ENCODE measurements at regions not wholly inside any gene's neighbourhood (a gene's known extent, or its start where the extent isn't known, plus 50 kb on each side); places are given as distances from the start of the nearest gene placed in this dataset.
"Not testable (repeated sequence)": the region's sequence is repeated elsewhere in the genome, so short reads cannot be mapped to it uniquely, and the experiment has no call there.

- DNase-seq, result not testable (repeated sequence)
These were observed 174.8 kb downstream of the COL12A1 start for GRCh38 chr6:75031102-75031501.

GRCh38 chr6:75029333-75029732 lies 176.5 kb downstream of the COL12A1 start:
- DNase-seq, result no peak

GRCh38 chr6:75025371-75025770 lies 180.5 kb downstream of the COL12A1 start:
- DNase-seq, result no peak

GRCh38 chr6:75024828-75025227 lies 181.0 kb downstream of the COL12A1 start:
- DNase-seq, result no peak

GRCh38 chr6:75023634-75024033 lies 182.2 kb downstream of the COL12A1 start:
- DNase-seq, result peak; percentile 64

GRCh38 chr6:75020971-75021370 lies 184.9 kb downstream of the COL12A1 start:
- DNase-seq, result no peak

DNA sequence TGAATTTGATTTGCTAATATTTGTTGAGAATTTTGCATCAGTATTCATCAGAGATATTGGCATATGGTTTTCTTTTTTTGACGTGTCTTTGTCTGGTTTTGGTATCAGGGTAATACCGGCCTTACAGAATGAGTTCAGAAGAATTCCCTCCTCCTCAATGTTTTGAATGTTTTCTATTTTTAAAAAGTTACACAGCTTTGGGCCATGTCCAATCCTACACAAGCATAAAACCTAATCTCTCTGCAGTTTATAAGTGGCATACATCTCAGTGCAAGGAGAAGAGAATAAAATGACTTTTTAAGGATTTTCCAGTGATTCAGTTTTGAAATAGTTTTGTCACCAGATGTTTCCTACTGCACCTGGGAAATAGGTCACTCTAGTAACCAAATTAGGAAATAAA lies 185.5 kb downstream of the COL12A1 start:
- no peak for DNase-seq

- no peak for DNase-seq
These were observed 193.8 kb downstream of the COL12A1 start for GRCh38 chr6:75012018-75012417.

DNA sequence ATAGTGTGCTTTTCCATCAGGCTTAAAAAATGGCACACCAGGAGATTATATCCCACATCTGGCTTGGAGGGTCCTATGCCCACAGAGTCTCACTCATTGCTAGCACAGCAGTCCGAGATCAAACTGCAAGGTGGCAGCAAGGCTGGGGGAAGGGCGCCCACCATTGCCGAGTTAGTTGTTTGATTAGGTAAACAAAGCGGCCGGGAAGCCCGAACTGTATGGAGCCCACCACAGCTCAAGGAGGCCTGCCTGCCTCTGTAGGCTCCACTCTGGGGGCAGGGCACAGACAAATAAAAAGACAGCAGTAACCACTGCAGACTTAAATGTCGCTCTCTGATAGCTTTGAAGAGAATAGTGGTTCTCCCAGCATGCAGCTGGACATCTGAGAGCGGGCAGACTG lies 201.9 kb downstream of the COL12A1 start:
- DNase-seq, result not testable (repeated sequence)

DNA sequence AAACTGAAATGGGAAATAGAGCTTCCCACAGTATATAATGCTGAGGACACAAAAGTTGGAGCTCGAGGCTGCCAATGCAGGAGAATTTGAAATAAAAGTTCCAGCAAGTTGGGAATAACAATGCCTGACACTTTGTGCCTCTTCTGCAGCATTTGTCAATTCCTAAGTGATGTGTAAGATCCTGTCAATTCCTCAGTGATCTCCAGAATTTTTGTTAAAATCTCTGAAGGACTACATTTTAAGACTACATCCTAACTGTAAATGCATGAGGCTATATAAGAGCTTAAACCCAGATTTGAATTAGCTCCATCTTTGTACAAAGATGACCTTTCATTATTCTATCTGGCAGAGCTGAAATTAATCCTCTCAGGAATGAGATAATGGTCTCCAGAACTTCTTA lies 208.2 kb downstream of the COL12A1 start:
- DNase-seq, result no peak

- DNase-seq, result no peak
These were observed 212.7 kb downstream of the COL12A1 start for GRCh38 chr6:74993136-74993535.

GRCh38 chr6:74991573-74992332 lies 214.1 kb downstream of the COL12A1 start:
- peak; percentile 28 for DNase-seq

DNA sequence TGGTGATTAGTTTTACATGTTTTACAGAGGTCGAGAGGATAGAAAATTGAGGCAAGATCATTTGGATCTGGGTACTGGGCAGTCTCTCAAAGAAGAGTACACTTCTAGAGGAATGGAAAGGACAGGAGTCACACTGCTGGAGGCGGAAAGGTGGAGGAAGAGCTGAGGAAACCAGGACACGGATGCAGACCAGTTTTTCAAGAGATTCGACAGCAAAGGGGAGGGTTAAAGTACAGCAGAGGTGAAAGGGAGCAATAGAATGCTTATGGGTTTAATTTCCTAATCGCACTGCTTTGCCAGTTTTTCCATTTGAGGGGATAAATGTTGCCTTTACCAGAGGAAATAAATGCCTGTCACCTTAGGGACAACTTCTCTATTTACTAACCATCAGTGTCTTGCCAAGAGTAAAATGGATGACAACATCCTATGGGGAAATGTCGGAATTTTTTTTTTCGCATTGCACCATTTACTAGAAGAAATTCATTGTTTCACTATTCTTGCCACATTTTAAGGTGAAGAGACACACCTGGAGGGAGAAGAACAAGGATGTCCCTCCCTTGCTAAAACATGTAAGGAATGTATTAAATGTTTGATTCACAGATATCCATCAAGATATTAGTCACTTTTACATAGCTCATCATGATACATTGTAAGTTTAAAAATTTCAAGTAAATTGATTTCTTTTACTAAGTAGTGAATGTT lies 226.6 kb downstream of the COL12A1 start:
- no peak for DNase-seq

GRCh38 chr6:74976701-74977100 lies 229.2 kb downstream of the COL12A1 start:
- DNase-seq, result no peak

GRCh38 chr6:74976026-74976425 lies 229.8 kb downstream of the COL12A1 start:
- no peak for DNase-seq

- DNase-seq, result no peak
These were observed 232.3 kb downstream of the COL12A1 start for GRCh38 chr6:74973591-74973990.

DNA sequence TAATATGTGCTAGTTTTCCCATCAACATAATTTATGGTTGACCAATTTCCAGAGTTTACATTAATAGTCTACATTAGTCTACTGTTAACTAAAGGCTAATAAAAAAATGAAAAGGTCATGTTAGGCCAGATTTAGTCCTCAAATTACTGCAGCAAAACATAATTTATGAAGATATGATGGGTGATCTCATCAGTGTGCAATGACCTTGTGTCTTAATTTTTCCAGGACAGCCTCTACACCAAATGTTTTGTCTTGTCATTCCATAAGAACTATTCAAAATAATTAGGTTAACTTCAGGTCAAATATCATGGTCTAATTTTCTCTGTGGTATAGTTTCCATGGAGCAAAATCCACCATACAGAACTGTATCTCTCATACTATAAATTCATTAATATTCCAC lies 234.2 kb downstream of the COL12A1 start:
- DNase-seq, result peak; percentile 56

GRCh38 chr6:74969591-74970267 lies 236.1 kb downstream of the COL12A1 start:
- DNase-seq, result peak; percentile 13

DNA sequence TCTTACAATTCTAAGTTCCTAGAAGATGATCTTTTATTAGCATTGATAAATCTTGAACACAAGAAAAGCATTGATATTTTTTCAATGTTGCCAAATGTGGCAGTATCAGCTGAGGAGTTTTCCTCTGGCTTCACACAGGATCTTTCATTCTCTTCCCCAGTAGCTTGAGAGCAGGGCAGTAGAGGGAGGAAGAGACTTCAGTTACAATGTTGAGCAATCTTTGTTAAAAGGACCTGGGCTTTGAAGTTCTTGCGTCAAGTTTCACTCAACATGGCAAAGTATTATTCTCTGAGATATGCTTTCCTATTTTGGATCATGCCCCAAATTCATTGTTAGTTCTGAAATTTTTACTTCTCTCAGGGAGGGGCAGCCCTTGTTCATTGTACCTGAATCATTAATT lies 238.0 kb downstream of the COL12A1 start:
- no peak for DNase-seq

DNA sequence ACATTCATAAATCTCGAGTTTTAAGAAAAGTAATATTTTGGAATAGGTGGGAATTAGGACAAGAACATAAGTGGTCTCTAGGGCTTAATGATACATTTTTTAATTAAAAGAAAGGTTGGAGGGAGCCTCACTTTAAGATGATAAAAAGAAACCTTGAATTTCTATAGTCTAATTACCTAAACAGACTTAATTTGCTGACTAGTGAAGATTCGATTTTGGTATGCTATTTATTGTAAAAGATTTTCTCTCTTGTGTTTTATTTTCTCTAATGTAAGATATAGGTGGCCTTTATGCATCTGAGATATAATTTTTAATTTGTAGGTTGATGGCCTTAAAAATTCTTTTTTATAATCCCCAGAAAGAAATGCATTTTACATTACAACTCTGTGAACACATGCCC lies 239.1 kb downstream of the COL12A1 start:
- no peak for DNase-seq

DNA sequence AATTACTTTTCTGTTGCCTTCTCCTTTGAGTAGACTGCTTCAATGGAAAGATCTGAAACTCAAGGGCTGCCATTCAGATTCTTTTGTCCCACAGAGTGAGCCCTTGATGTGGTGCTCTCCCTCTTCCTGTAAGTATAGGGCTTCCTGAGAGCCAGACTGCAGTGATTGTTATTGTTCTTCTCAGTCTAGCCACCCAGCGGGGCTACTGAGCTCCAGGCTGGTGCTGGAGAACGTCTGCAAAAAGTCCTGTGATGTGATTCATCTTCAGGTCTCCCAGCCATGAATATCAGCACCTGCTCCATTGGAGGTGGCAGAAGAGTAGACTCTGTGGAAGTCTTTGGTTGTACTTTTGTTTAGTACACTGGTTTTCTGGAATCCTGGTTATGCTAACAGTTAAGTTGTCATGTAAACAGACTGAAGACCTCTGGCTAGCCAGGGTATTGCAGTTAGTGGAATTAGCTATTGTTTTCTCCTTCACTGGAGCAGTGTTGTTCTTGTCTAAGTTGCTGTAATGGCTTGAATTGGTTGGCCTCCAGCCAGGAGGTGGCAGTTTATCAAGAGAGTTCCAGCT lies 240.9 kb downstream of the COL12A1 start:
- DNase-seq, result no peak

DNA sequence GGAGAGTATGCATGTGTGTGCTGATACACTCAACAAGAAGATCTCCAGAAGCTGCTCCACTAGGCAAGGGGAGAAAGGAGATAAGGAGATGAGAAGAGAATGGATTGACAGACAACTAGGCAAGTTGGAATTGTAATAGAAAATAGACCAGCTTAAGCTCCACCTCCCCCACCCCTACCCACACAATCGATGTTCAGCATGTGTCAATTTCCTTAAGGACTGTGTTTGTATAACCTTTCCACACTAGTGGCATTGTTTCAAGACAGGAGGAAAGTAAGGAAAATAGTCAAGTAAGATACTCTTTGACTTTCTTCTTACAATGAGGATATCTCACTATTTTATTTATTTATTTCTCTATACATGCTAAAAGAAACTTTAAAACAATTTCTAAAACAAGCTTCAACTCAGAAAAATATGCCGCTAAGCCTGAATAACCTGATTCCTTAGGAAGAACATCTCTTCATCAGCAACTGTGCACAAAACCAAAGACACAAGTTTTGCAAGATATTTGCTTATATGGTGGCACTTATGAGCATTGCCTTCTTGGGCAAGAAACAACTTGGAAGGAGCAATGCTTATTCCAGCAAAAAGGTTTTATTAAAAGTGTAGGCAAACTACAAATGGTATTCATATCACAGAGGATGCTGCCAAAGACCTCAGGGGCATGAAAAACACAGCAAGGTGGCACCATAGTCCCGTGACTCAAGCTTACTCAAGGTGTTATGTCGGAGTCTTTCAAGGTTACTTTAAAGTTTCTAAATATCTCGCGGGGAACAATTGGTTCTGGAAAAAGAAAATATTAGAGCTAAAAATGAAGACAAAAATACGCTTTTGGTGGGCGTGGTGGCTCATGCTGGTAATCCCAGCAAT lies 249.1 kb downstream of the COL12A1 start:
- DNase-seq, result no peak

DNA sequence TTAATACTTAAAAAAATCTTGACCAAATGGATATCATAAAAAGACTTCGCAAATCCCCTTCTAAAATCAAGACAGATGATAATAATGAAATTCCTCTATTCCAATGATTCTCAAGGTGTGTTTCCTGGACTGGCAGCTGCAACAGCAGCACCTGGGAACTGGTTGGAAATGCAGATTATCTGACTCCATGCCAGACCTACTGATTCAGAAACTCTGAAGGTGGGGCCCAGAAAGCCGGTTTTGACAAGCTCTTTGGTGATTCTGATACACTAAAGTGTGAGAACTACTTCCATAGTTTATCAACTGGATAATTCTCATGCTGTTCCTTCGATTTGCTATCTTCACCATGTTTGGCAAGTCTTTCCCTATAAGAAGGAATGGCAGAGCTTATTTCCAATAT lies 252.1 kb downstream of the COL12A1 start:
- DNase-seq, result no peak
